IPS DF 19.7 (cell line): ENCODE measurements at regions not wholly inside any gene's neighbourhood (a gene's known extent, or its start where the extent isn't known, plus 50 kb on each side); places are given as distances from the start of the nearest gene placed in this dataset.
A peak's percentile ranks its signal among the peaks of the same experiment; 100 is the strongest.
"Not testable (repeated sequence)": the region's sequence is repeated elsewhere in the genome, so short reads cannot be mapped to it uniquely, and the experiment has no call there.

Source experiments
- DNase-seq: peaks from one replicate; pipeline ENCODE4 v3.0.0-alpha.2; 2013; ENCODE audit warnings: low read depth, low spot score

- no peak for DNase-seq
These were observed 451.7 kb upstream of the DDI1 start for GRCh38 chr11:103584720-103585119.

- DNase-seq, result no peak
These were observed 451.0 kb upstream of the DDI1 start for GRCh38 chr11:103585401-103585800.

GRCh38 chr11:103585911-103586310 is 450.5 kb upstream of the DDI1 start:
- DNase-seq, result no peak

- no peak for DNase-seq
These were observed 449.7 kb upstream of the DDI1 start for GRCh38 chr11:103586756-103587155.

- DNase-seq, result no peak
These were observed 448.3 kb upstream of the DDI1 start for GRCh38 chr11:103587901-103588788.

GRCh38 chr11:103591554-103591953 is 444.9 kb upstream of the DDI1 start:
- DNase-seq, result no peak

- no peak for DNase-seq
These were observed 442.2 kb upstream of the DDI1 start for GRCh38 chr11:103594283-103594682.

GRCh38 chr11:103596315-103596714 is 440.1 kb upstream of the DDI1 start:
- DNase-seq, result no peak

- no peak for DNase-seq
These were observed 435.1 kb upstream of the DDI1 start for GRCh38 chr11:103601225-103601846.

GRCh38 chr11:103602840-103603239 is 433.6 kb upstream of the DDI1 start:
- DNase-seq, result no peak

- DNase-seq, result no peak
These were observed 432.1 kb upstream of the DDI1 start for GRCh38 chr11:103604310-103604709.

GRCh38 chr11:103608566-103608965 is 427.9 kb upstream of the DDI1 start:
- no peak for DNase-seq

GRCh38 chr11:103609117-103610066 is 427.0 kb upstream of the DDI1 start:
- peak; percentile 33 for DNase-seq

GRCh38 chr11:103610435-103610834 is 426.0 kb upstream of the DDI1 start:
- no peak for DNase-seq

GRCh38 chr11:103611526-103612260 is 424.7 kb upstream of the DDI1 start:
- not testable (repeated sequence) for DNase-seq

GRCh38 chr11:103612451-103612850 is 424.0 kb upstream of the DDI1 start:
- not testable (repeated sequence) for DNase-seq

GRCh38 chr11:103616586-103616985 is 419.9 kb upstream of the DDI1 start:
- DNase-seq, result not testable (repeated sequence)

- DNase-seq, result no peak
These were observed 417.9 kb upstream of the DDI1 start for GRCh38 chr11:103618528-103618927.

GRCh38 chr11:103619480-103619879 is 417.0 kb upstream of the DDI1 start:
- no peak for DNase-seq

GRCh38 chr11:103619938-103620337 is 416.5 kb upstream of the DDI1 start:
- no peak for DNase-seq

GRCh38 chr11:103622296-103622695 is 414.1 kb upstream of the DDI1 start:
- no peak for DNase-seq
